Lower lobe of right lung (tissue), 2 donors: ENCODE measurements at regions not wholly inside any gene's neighbourhood (a gene's known extent, or its start where the extent isn't known, plus 50 kb on each side); places are given as distances from the start of the nearest gene placed in this dataset.
"Not testable (repeated sequence)": the region's sequence is repeated elsewhere in the genome, so short reads cannot be mapped to it uniquely, and the experiment has no call there.

Experiments used
- ATAC-seq, 2 donors: fragments of 200-7000 bp; cut with Tn5 transposase; one replicate each; pipeline ENCODE4 v1.9.1; 2020 to 2022; ENCODE audit warnings: mild to moderate bottlenecking in 2 of 2, moderate library complexity in 2 of 2
- DNase-seq: peaks from one replicate; pipeline ENCODE4 v3.0.0-alpha.2; 2020
- H3K27ac ChIP-seq: fragments of 200-600 bp; one replicate; pipeline ENCODE4 v1.8.0; 2022
- H3K27me3 ChIP-seq: fragments of 200-600 bp; one replicate; pipeline ENCODE4 v1.8.0; 2022; ENCODE audit warnings: low read depth
- H3K36me3 ChIP-seq: fragments of 200-600 bp; one replicate; pipeline ENCODE4 v1.8.0; 2022; ENCODE audit warnings: mild to moderate bottlenecking
- H3K4me1 ChIP-seq: fragments of 200-600 bp; one replicate; pipeline ENCODE4 v1.8.0; 2022
- H3K4me3 ChIP-seq: fragments of 200-600 bp; one replicate; pipeline ENCODE4 v1.8.0; 2022; ENCODE audit warnings: mild to moderate bottlenecking
- H3K9me3 ChIP-seq: fragments of 200-600 bp; one replicate; pipeline ENCODE4 v1.8.0; 2022
- intact Hi-C: fragments of 100-400 bp; cut with DNase I; formaldehyde crosslinking; loops from one replicate; pipeline ENCODE4 v1.11.0; 2022
- donor health status: DM: no; HTN: yes; CAD: no; lungs with severe emphysema.

GRCh38 chr16:46390660-46391462 lies 230.3 kb downstream of the SHCBP1 start:
- H3K4me1 ChIP-seq, H3K27ac ChIP-seq, H3K27me3 ChIP-seq, H3K36me3 ChIP-seq, DNase-seq, intact Hi-C loops, ATAC-seq, H3K4me3 ChIP-seq: not testable (repeated sequence)
- peaks cover 15% of the 10 kb centered on the region for H3K9me3 ChIP-seq

DNA sequence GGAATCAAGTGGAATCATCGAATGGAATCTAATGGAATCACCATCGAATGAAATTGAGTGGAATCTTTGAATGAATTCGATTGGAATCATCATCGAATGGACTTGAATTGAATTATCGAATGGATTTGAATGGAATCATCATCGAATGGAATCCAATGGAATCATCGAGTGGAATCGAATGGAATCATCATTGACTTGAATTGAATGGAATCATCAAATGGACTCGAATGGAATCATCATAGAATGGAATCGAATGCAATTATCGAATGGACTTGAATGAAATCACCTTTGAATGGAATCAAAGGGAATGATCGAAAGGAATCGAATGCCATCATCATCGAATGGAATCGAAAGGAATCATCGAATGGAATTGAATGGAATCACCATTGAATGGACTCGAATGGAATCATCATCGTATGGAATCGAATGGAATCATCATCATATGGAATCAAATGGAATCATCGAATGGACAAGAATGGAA lies 231.6 kb downstream of the SHCBP1 start:
- H3K27ac ChIP-seq, intact Hi-C loops: not testable (repeated sequence)

DNA sequence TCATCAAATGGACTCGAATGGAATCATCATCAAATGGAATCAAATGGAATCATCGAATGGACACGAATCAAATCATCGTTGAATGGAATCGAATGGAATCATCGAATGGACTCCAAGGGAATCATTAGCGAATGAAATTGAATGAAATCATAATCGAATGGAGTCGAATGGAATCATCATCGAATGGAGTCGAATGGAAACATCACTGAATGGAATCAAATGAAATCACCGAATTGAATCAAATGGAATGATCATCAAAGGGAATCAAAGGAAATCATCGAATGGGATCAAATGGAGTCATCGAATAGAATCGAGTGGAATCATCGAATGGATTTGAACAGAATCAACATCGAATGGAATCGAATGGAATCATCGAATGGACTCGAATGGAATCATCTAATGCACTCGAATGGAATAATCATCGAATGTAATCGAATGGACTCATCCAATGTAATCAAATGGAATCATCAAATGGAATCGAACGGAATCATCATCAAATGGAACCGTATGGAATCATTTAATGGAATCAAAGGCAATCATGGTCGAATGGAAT lies 232.2 kb downstream of the SHCBP1 start:
- H3K4me3 ChIP-seq, DNase-seq, H3K27me3 ChIP-seq, H3K27ac ChIP-seq, H3K4me1 ChIP-seq, H3K36me3 ChIP-seq, intact Hi-C loops, ATAC-seq: not testable (repeated sequence)
- peaks cover 12% of the 10 kb centered on the region for H3K9me3 ChIP-seq

More for the DNA sequence above, 231.6 kb downstream of the SHCBP1 start:
- not testable (repeated sequence) for ATAC-seq, H3K9me3 ChIP-seq, H3K4me1 ChIP-seq, H3K4me3 ChIP-seq, H3K36me3 ChIP-seq, H3K27me3 ChIP-seq
- peak; percentile 17 for DNase-seq

DNA sequence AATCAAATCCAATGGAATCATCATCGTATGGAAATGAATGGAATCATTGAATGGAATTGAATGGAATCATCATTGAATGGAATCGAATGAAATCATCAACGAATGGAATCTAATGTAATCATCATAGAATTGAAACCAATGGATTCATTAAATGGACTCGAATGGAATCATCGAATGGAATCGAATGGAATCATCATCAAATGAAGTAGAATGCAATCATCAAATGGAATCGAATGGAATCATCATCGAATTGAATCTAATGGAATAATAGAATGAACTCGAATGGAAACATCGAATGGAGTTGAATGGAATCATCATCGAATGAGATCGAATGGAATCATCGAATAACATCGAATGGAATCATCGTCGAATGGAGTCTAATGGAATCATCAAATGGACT lies 232.8 kb downstream of the SHCBP1 start:
- H3K27me3 ChIP-seq, intact Hi-C loops: not testable (repeated sequence)

DNA sequence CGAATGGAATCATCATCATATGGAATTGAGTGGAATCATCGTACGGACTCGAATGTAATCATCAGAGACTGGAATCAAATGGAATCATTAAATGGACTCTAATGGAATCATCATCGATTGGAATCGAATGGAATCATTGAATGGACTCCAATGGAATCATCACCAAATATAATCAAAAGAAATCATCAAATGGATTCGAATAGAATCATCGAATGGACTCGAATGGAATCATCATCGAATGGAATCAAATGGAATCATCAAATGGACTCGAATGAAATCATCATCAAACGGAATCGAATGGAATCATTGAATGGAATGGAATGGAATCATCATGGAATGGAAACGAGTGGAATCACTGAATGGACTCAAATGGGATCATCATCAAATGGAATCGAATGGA lies 233.5 kb downstream of the SHCBP1 start:
- H3K36me3 ChIP-seq, H3K27ac ChIP-seq, intact Hi-C loops, H3K27me3 ChIP-seq, H3K4me3 ChIP-seq, H3K4me1 ChIP-seq: not testable (repeated sequence)
- peaks cover 15% of the 10 kb centered on the region for H3K9me3 ChIP-seq
- DNase-seq (peak; percentile 15), ATAC-seq (peak; percentile 0 to 1)

More for the DNA sequence above, 232.8 kb downstream of the SHCBP1 start:
- H3K9me3 ChIP-seq: peaks cover 12% of the 10 kb centered on the region
- DNase-seq, H3K4me3 ChIP-seq, H3K27ac ChIP-seq, ATAC-seq, H3K4me1 ChIP-seq, H3K36me3 ChIP-seq: not testable (repeated sequence)

DNA sequence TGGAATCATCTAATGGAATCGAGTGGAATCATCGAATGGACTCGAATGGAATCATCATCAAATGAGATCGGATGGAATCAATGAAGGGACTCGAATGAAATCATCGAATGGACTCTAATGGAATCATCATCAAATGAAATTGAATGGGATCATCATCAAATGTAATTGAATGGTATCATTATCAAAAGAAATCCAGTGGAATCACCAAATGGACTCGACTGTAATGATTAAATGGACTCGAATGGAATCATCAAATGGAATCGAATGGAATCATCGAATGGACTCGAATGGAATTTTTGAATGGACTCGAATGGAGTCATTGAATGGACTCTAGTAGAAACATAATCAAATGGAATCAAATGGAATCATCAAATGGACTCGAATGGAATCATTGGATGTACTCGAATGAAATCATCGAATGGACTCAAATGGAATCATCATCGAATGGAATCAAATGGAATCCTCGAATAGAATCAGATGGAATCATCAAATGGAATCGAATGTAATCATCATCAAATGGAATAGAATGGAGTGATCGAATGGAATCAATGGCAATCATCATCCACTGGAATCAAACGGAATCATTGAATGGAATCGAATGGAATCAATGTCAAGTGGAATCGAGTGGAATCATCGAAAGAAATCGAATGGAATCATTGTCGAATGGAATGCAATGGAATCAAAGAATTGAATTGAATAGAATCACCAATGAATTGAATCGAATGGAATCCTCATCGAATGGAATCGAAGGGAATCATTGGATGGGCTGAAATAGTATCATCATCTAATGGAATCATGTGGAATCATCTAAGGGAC lies 234.2 kb downstream of the SHCBP1 start:
- H3K4me3 ChIP-seq, H3K27ac ChIP-seq, H3K4me1 ChIP-seq, H3K36me3 ChIP-seq, H3K27me3 ChIP-seq, intact Hi-C loops, DNase-seq: not testable (repeated sequence)
- peaks cover 18% of the 10 kb centered on the region for H3K9me3 ChIP-seq
- peak; percentile 8 to 14 for ATAC-seq

GRCh38 chr16:46386110-46386771 lies 234.9 kb downstream of the SHCBP1 start:
- H3K4me3 ChIP-seq: not testable (repeated sequence)

DNA sequence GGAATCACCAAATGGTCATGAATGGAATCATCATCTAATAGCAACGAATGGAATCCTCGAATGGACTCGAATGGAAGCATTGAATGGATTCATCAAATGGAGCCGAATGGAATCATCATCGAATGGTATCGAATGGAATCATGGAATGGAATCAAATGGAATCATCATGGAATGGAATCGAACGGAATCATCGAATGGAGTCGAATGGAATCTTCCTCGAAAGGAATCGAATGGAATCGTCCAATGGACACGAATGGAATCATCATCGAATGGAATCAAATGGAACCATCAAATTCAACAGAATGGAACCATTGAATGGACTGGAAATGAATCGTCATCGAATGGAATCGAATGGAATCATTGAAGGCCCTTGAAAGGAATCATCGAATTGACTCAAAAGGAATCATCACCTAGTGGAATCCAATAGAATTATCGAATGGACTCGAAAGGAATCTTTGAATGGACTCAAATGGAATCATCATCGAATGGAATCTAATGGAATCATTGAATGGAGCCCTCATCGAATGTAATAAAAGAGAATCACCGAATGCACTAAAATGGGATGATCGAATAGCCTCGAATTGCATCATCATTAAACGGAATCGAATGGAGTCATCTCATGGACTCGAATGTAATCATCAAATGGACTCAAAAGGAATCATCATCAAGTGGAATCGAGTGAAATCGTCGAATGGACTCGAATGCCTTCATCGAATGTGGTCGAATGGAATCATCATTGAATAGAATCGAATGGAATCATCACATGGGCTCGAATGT lies 236.7 kb downstream of the SHCBP1 start:
- H3K4me3 ChIP-seq, ATAC-seq, H3K27ac ChIP-seq, H3K27me3 ChIP-seq, DNase-seq, H3K4me1 ChIP-seq, intact Hi-C loops, H3K36me3 ChIP-seq: not testable (repeated sequence)
- peaks cover 15% of the 10 kb centered on the region for H3K9me3 ChIP-seq

More at GRCh38 chr16:46386110-46386771, 234.9 kb downstream of the SHCBP1 start:
- H3K27me3 ChIP-seq, intact Hi-C loops, H3K36me3 ChIP-seq, H3K4me1 ChIP-seq, ATAC-seq, H3K27ac ChIP-seq, DNase-seq: not testable (repeated sequence)
- H3K9me3 ChIP-seq: peaks cover 19% of the 10 kb centered on the region

- H3K4me3 ChIP-seq, DNase-seq, H3K36me3 ChIP-seq, ATAC-seq, intact Hi-C loops, H3K4me1 ChIP-seq, H3K27me3 ChIP-seq, H3K27ac ChIP-seq: not testable (repeated sequence)
- peaks cover 14% of the 10 kb centered on the region for H3K9me3 ChIP-seq
Measured at GRCh38 chr16:46383581-46383980, 237.6 kb downstream of the SHCBP1 start.

DNA sequence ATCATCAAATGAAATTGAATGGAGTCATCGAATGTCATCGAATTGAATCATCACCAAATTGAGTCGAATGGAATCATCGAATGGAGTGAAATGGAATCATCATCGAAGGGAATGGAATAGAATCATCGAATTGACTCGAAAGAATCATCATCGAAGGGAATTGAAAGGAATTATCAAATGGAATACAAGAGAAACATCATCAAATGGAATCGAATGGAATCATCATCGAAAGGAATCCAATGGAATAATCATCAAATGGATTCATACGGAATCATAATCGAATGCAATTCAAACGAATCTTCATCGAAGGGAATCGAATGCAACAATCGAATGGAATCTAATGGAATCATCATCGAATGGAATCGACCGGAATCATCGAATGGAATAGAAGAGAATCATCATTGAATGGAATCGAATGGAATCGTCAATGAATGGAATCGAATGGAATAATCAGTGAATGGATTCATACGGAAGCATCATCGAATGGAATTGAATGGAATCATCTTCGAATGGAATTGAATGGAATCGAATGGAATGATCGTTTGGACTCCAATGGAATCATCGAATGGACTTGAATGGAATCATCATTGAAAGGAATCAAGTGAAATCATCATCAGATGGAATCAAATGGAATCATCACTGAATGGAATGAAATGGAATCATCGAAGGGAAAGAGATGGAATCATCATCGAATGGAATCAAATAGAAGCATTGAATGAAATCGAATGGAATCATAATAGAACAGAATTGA lies 238.2 kb downstream of the SHCBP1 start:
- intact Hi-C loops, DNase-seq, H3K27me3 ChIP-seq, H3K36me3 ChIP-seq, H3K4me3 ChIP-seq, H3K27ac ChIP-seq, H3K4me1 ChIP-seq, ATAC-seq: not testable (repeated sequence)
- H3K9me3 ChIP-seq: peaks cover 14% of the 10 kb centered on the region

- H3K9me3 ChIP-seq: peaks cover 10% of the 10 kb centered on the region
- DNase-seq, H3K36me3 ChIP-seq, H3K27me3 ChIP-seq, H3K27ac ChIP-seq, H3K4me3 ChIP-seq, ATAC-seq, H3K4me1 ChIP-seq, intact Hi-C loops: not testable (repeated sequence)
Measured at GRCh38 chr16:46382079-46382478, 239.1 kb downstream of the SHCBP1 start.

DNA sequence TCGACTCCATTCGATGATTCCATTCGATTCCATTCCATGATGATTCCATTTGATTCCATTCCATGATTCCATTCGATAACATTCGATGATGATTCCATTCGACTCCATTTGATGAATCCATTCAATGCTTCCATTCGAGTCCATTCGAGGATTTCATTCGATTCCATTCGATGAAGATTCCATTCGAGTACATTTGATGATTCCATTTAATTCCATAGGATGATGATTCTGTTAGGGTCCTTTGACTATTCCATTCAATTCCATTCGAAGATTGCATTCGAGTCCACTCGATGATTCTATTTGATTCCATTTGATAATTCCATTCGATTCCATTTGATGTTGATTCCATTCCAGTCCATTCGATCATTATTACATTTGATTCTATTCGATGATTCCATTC lies 239.8 kb downstream of the SHCBP1 start:
- ATAC-seq, intact Hi-C loops, H3K4me1 ChIP-seq, H3K36me3 ChIP-seq, DNase-seq, H3K27me3 ChIP-seq, H3K27ac ChIP-seq, H3K4me3 ChIP-seq: not testable (repeated sequence)
- peaks cover 10% of the 10 kb centered on the region for H3K9me3 ChIP-seq
